ENCODE measurements at regions not wholly inside any gene's neighbourhood (a gene's known extent, or its start where the extent isn't known, plus 50 kb on each side); places are given as distances from the start of the nearest gene placed in this dataset.

DNA sequence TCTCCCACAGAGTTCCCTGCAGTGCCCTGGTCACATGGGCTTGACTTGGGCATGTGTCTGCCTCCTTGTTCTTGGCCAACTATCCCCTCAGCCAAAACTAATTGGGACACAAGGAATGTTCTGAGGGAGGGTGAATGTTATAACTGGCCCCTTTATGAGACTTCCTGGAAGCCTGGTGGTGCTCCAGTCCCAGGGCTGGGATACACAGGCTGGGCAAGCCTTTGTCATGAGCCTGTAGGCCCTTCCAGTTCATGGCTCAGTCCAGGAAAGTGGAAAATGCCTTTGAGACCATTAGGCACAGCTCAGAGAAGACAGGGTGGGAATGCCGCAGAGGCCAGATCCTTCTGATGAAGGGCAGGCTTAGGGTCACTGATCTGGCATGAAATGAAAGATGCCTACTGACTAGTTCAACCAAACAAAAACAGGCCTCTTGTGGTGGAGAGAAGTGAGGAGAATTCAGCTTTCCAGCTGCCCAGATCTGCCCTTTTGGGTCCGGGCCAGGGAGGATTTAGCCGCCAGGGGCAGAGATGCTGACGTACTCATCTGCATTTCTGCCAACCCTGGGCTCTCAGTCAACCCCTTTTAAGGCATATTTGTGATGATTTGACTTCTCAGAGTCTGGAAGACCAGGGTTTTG, 961.5 kb downstream of the KCNMA1 start:
- no peaks in the 10 kb centered on the region for H3K27me3 ChIP-seq (replicated peaks; ENCODE audit: control insufficient read depth, insufficient read depth, low read length)
- H3K36me3 ChIP-seq (ENCODE audit: control insufficient read depth, insufficient read depth, low read length): no peaks in the 10 kb centered on the region
- TF ChIP-seq, protein P1, sequence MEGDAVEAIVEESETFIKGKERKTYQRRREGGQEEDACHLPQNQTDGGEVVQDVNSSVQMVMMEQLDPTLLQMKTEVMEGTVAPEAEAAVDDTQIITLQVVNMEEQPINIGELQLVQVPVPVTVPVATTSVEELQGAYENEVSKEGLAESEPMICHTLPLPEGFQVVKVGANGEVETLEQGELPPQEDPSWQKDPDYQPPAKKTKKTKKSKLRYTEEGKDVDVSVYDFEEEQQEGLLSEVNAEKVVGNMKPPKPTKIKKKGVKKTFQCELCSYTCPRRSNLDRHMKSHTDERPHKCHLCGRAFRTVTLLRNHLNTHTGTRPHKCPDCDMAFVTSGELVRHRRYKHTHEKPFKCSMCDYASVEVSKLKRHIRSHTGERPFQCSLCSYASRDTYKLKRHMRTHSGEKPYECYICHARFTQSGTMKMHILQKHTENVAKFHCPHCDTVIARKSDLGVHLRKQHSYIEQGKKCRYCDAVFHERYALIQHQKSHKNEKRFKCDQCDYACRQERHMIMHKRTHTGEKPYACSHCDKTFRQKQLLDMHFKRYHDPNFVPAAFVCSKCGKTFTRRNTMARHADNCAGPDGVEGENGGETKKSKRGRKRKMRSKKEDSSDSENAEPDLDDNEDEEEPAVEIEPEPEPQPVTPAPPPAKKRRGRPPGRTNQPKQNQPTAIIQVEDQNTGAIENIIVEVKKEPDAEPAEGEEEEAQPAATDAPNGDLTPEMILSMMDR (IDR thresholded peaks at IDR 0.05; ENCODE audit: insufficient read depth, low read length, poor library complexity, severe bottlenecking): no peak
- no peak for DNase-seq (ENCODE audit: extremely low read depth, insufficient read length)
- no peak overlapping the region for H3K4me3 ChIP-seq (replicated peaks; ENCODE audit: low read depth, low read length)

DNA sequence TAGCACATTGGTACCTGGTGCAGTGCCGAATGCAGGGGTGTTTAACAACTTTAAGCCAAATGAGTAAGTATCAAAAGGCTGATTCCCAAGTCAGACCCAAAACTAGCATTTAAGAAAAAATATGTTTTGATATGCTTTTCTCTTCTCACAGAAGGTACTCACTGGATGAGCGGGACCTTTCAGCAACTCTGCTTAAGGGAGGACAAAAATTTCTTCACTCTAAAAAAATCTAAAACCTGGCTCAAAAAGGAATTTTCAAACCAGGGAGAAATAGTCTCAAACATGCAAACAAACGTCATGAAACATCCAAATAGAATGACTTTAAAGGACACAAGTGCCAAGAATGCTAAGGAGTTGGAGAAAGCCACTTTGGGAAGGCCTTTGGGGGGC, 962.1 kb downstream of the KCNMA1 start:
- Histone ChIP-seq H3K4me3 (replicated peaks; ENCODE audit: low read depth, low read length) (no peak overlapping the region), H3K27me3 (replicated peaks; ENCODE audit: control insufficient read depth, insufficient read depth, low read length) (no peaks in the 10 kb centered on the region), H3K36me3 (ENCODE audit: control insufficient read depth, insufficient read depth, low read length) (no peaks in the 10 kb centered on the region)
- no peak for DNase-seq (ENCODE audit: extremely low read depth, insufficient read length)
- TF ChIP-seq, protein P1 (IDR thresholded peaks at IDR 0.05; ENCODE audit: insufficient read depth, low read length, poor library complexity, severe bottlenecking): no peak

DNA sequence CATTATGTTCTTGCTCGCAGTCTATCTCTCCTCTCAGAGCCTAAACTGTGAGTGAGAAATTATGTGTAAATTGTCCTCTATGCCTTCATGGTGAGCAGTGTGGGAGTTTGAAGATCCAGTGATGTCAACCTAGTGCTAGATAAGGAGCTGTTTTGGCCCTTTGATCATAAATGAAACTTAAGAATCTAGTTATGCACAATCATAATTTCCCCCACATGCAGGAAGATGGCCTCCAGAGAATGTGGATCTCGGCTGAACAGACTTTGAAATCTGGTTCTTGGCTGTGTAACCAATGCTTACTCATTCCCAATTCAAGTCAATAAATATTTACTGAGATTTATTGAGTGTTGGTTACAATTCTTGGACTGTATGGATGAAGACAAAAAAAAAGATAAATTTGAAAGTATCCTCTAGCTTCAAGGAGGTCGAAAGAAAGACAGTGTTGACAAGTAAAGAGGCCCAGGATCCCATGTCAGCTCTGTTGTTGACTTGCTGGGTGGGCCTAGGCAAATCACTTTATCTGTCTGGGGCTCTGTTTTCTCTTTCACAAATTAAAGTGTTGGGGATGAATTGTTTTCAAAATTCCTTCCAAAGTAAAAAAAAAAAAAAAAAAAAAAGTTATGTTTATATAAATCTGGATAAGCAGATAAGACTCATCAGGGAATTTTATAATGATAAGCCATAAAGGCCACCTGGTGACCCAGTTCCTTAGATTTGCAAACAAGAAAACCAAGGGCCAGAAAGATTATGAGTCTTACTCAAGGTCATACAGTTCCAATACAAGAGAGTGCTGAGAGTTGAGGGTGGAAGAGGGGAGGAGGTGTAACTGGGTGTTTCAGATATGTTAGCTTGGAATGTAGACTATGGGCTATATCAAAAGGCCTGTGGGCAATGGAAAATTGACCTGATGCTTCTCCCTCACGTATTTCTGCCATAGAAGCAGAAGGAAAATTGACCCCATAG, 969.9 kb downstream of the KCNMA1 start:
- TF ChIP-seq, protein P1 (IDR thresholded peaks at IDR 0.05; ENCODE audit: insufficient read depth, low read length, poor library complexity, severe bottlenecking): no peak

DNA sequence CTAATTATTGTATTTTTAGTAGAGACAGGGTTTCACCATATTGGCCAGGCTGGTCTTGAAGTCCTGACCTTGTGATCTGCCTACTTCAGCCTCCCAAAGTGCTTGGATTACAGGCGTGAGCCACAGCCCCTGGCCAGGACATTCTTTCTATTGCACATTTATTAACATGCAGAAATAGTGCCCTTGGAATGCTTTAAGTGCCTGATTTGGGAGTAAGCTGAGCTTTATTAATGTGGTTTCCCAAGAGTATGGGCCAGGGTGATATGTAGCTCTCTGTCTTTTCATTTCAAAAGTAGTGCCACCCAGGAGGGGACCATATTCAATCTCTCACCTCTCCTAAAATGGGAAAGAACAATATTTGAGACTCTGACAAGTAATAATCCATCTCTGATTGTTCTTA, 970.7 kb downstream of the KCNMA1 start:
- no peaks in the 10 kb centered on the region for H3K27me3 ChIP-seq (replicated peaks; ENCODE audit: control insufficient read depth, insufficient read depth, low read length)
- H3K4me3 ChIP-seq (replicated peaks; ENCODE audit: low read depth, low read length): no peak overlapping the region
- TF ChIP-seq, protein P1 (IDR thresholded peaks at IDR 0.05; ENCODE audit: insufficient read depth, low read length, poor library complexity, severe bottlenecking): no peak
- DNase-seq (ENCODE audit: extremely low read depth, insufficient read length): no peak
- H3K36me3 ChIP-seq (ENCODE audit: control insufficient read depth, insufficient read depth, low read length): no peaks in the 10 kb centered on the region

More for the DNA sequence above, 969.9 kb downstream of the KCNMA1 start:
- Histone ChIP-seq H3K36me3 (ENCODE audit: control insufficient read depth, insufficient read depth, low read length) (no peaks in the 10 kb centered on the region), H3K27me3 (replicated peaks; ENCODE audit: control insufficient read depth, insufficient read depth, low read length) (no peaks in the 10 kb centered on the region), H3K4me3 (replicated peaks; ENCODE audit: low read depth, low read length) (no peak overlapping the region)
- no peak for DNase-seq (ENCODE audit: extremely low read depth, insufficient read length)

DNA sequence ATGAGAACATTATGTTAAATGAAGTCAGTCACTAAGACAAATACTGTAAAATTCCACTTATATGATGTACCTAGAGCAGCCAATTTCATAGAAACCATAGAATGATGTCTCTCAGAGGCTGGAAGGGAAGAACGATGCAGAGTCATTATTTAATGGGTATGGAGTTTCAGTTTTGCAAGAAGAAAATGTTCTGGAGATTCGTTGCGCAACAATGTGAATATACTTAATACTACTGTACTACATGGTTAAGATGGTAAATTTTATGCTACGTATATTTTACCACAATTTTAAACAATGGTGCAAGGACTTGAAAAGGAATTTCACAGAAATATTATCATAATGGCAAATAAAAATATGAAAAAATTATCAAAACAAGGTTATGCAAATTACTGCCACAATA, 972.6 kb downstream of the KCNMA1 start:
- Histone ChIP-seq H3K27me3 (replicated peaks; ENCODE audit: control insufficient read depth, insufficient read depth, low read length) (no peaks in the 10 kb centered on the region), H3K4me3 (replicated peaks; ENCODE audit: low read depth, low read length) (no peak overlapping the region), H3K36me3 (ENCODE audit: control insufficient read depth, insufficient read depth, low read length) (no peaks in the 10 kb centered on the region)
- DNase-seq (ENCODE audit: extremely low read depth, insufficient read length): no peak
- TF ChIP-seq, protein P1 (IDR thresholded peaks at IDR 0.05; ENCODE audit: insufficient read depth, low read length, poor library complexity, severe bottlenecking): no peak
